K562 (cell line): ENCODE measurements at regions not wholly inside any gene's neighbourhood (a gene's known extent, or its start where the extent isn't known, plus 50 kb on each side); places are given as distances from the start of the nearest gene placed in this dataset.

Source experiments
- ATAC-seq: fragments of 200-7000 bp; cut with Tn5 transposase; 3 replicates; pipeline ENCODE4 v1.9.1; 2020; ENCODE audit warnings: moderate library complexity
- BruUV-seq: library from RNA; stranded (reverse); fragments of 400-500 nt; replicated peaks from 2 replicates; lab custom pipeline; 2021; lab: Mats Ljungman, UMichigan
- CTCF ChIA-PET: fragments of 300-600 bp; formaldehyde crosslinking; extraction: SDS; loops from one replicate; lab custom pipeline; 2021; ENCODE audit warnings: low intra/inter-chr PET ratio; lab: Yijun Ruan, JAX
- POLR2A ChIA-PET: fragments of 300-600, 350-650 bp; sonication (Branson Sonifier 250); formaldehyde crosslinking; extraction: SDS; loops from one replicate; lab custom pipeline; 2021; ENCODE audit warnings: antibody characterized with exemption, inconsistent platforms; lab: Yijun Ruan, JAX
- DNase-seq, 4 experiments: peaks; one replicate each; pipeline versions ENCODE4 v3.0.0 to v3.0.0-alpha.2; 2011 to 2018; ENCODE audit warnings: low spot score in 3 of 4, mixed read lengths in 3 of 4; ENCODE audit errors: extremely low read depth in 1 of 4
- FAIRE-seq: peaks from 2 replicates; lab custom pipeline; 2011; peaks lifted over from hg19 to GRCh38; lab: Jason Lieb, UNC
- H2AFZ ChIP-seq: 2 replicates; pipeline ENCODE4 v1.6.0; 2011; ENCODE audit warnings: low read depth, low read length, control low read depth, inconsistent platforms
- H3K27ac ChIP-seq: fragments of 200-600 bp; 3 replicates; pipeline ENCODE4 v1.8.0; 2011; ENCODE audit warnings: low read depth, mild to moderate bottlenecking, control low read depth, inconsistent platforms, low read length, moderate library complexity, mixed read lengths; ENCODE audit errors: extremely low read depth
- H3K27me3 ChIP-seq, 2 experiments: fragments of 300-600 bp in 1 of 2; 2 replicates in 1 of 2; 3 replicates in 1 of 2; pipeline versions ENCODE4 v1.6.0 to v1.8.0; 2011; ENCODE audit warnings: inconsistent platforms in 2 of 2, low read length in 2 of 2, mild to moderate bottlenecking in 1 of 2, mixed read lengths in 1 of 2, moderate library complexity in 1 of 2; ENCODE audit not compliant: control insufficient read depth in 2 of 2, insufficient read depth in 2 of 2
- H3K36me3 ChIP-seq: fragments of 300-600 bp; 3 replicates; pipeline ENCODE4 v1.8.0; 2011; ENCODE audit warnings: mild to moderate bottlenecking, low read length, inconsistent platforms; ENCODE audit not compliant: control insufficient read depth, insufficient read depth
- H3K4me1 ChIP-seq, 2 experiments: fragments of 200-600 bp in 1 of 2; replicated peaks in 1 of 2; 2 replicates in 1 of 2; 3 replicates in 1 of 2; pipeline versions ENCODE4 v1.5.1 to v1.8.0; 2011; ENCODE audit warnings: inconsistent platforms in 2 of 2, low read length in 2 of 2, mild to moderate bottlenecking in 1 of 2, mixed read lengths in 1 of 2, moderate library complexity in 1 of 2; ENCODE audit not compliant: control insufficient read depth in 2 of 2, insufficient read depth in 2 of 2
- H3K4me2 ChIP-seq: 2 replicates; pipeline ENCODE4 v1.6.1; 2011; ENCODE audit warnings: low read length, control low read depth, inconsistent platforms, mixed read lengths; ENCODE audit not compliant: insufficient read depth
- H3K4me3 ChIP-seq: fragments of 200-600 bp; sonication (generic), shearing (Covaris generic); 2 replicates; pipeline ENCODE4 v1.5.1; 2016; ENCODE audit warnings: control low read depth, inconsistent platforms
- H3K79me2 ChIP-seq: fragments of 200-600 bp; 3 replicates; pipeline ENCODE4 v1.8.0; 2011; ENCODE audit warnings: low read length, inconsistent platforms; ENCODE audit not compliant: control insufficient read depth, insufficient read depth
- H3K9ac ChIP-seq, 2 experiments: 2 replicates each; pipeline versions ENCODE4 v1.6.0 to v1.6.1; 2011; ENCODE audit warnings: low read depth in 2 of 2, low read length in 2 of 2, control low read depth in 1 of 2, inconsistent platforms in 1 of 2, mild to moderate bottlenecking in 1 of 2, mixed read lengths in 1 of 2; ENCODE audit not compliant: insufficient read depth in 1 of 2
- H3K9me1 ChIP-seq: one replicate; pipeline ENCODE4 v1.6.0; 2011; ENCODE audit warnings: inconsistent platforms, mild to moderate bottlenecking, low read length, moderate library complexity; ENCODE audit not compliant: control insufficient read depth, insufficient read depth
- H3K9me3 ChIP-seq: replicated peaks from 2 replicates; pipeline ENCODE4 v1.5.1; 2011; ENCODE audit warnings: low read depth, low read length, inconsistent platforms; ENCODE audit not compliant: control insufficient read depth, insufficient read depth
- H4K20me1 ChIP-seq: replicated peaks from 2 replicates; pipeline ENCODE4 v1.6.1; 2011; ENCODE audit warnings: low read length, inconsistent platforms, mixed read lengths; ENCODE audit not compliant: control insufficient read depth, insufficient read depth
- CBX2 ChIP-seq: fragments of 200-600 bp; sonication (generic); IDR thresholded peaks from one replicate; pipeline ENCODE4 v1.6.1; 2012; ENCODE audit warnings: mild to moderate bottlenecking, low read length, inconsistent platforms; ENCODE audit not compliant: insufficient read depth, poor library complexity, severe bottlenecking
- ERF ChIP-seq: fragments of 450-650 bp; formaldehyde crosslinking; IDR thresholded peaks from 2 replicates; pipeline ENCODE4 v1.4.0; 2020; ENCODE audit warnings: mild to moderate bottlenecking, mixed read lengths
- HEY1 ChIP-seq: fragments of 250-450 bp; sonication (Bioruptor Pico); IDR thresholded peaks from 2 replicates; pipeline ENCODE4 v1.5.0; 2020; ENCODE audit warnings: mild to moderate bottlenecking, moderate library complexity, borderline replicate concordance
- KLF6 ChIP-seq: fragments of 250-450 bp; sonication (Bioruptor Pico); IDR thresholded peaks from 2 replicates; pipeline ENCODE4 v1.4.0; 2020; ENCODE audit warnings: mild to moderate bottlenecking, moderate library complexity, borderline replicate concordance
- NRF1 ChIP-seq, 2 experiments: fragments of 450-650 bp; IDR thresholded peaks in 1 of 2; conservative IDR thresholded peaks in 1 of 2; 2 replicates each; pipeline ENCODE4 v1.6.1; 2014; ENCODE audit warnings: mild to moderate bottlenecking in 2 of 2
- RBM22 ChIP-seq: fragments of 200-400 bp; formaldehyde crosslinking; IDR thresholded peaks from 2 replicates; pipeline ENCODE4 v1.6.1; 2018; ENCODE audit warnings: low read length, low read depth; ENCODE audit not compliant: poor library complexity, severe bottlenecking
- ZNF644 ChIP-seq: fragments of 200-800 bp; sonication (Bioruptor generic); IDR thresholded peaks from 2 replicates; pipeline ENCODE4 v1.6.1; 2016; ENCODE audit warnings: low read depth, missing genetic modification characterization, missing compliant biosample characterization
- WGBS: fragments of 100-300 bp; shearing (Covaris generic); methylation state at CpG from one replicate; pipeline ENCODE4 v1.1.6; 2016; ENCODE audit warnings: low coverage, mixed read lengths; ENCODE audit not compliant: insufficient coverage; ENCODE audit errors: missing lambda C conversion rate; 5-methylcytosine and 5-hydroxymethylcytosine counted together
- in situ Hi-C: fragments of 300-500 bp; cut with MboI; formaldehyde crosslinking; loops from 4 replicates; pipeline ENCODE4 v1.15.0; 2018; ENCODE audit warnings: inconsistent platforms, mixed read lengths
- intact Hi-C: fragments of 100-400 bp; cut with micrococcal nuclease; formaldehyde crosslinking; loops from 2 replicates; pipeline ENCODE4 v1.14.2; 2022
- TF ChIP-seq, protein P1 (sequence below): fragments of 450-650 bp; IDR thresholded peaks from 2 replicates; pipeline ENCODE4 v1.6.1; 2018; ENCODE audit not compliant: partially characterized antibody
- TF ChIP-seq, protein P2 (sequence below): fragments of 450-650 bp; IDR thresholded peaks from 2 replicates; pipeline ENCODE4 v1.6.1; 2017; ENCODE audit warnings: antibody characterized with exemption
- TF ChIP-seq, protein P3 (sequence below): fragments of 450-650 bp; formaldehyde crosslinking; IDR thresholded peaks from 2 replicates; pipeline ENCODE4 v1.4.0; 2022; ENCODE audit warnings: missing genetic modification characterization
- TF ChIP-seq, protein P4 (sequence below): sonication (generic); formaldehyde crosslinking; IDR thresholded peaks from 2 replicates; pipeline ENCODE4 v1.5.0; 2020; ENCODE audit warnings: missing genetic modification reagents
- TF ChIP-seq, protein P5 (sequence below): sonication (generic); formaldehyde crosslinking; IDR thresholded peaks from 2 replicates; pipeline ENCODE4 v1.8.1; 2023; ENCODE audit warnings: mild to moderate bottlenecking, missing genetic modification reagents

DNA sequence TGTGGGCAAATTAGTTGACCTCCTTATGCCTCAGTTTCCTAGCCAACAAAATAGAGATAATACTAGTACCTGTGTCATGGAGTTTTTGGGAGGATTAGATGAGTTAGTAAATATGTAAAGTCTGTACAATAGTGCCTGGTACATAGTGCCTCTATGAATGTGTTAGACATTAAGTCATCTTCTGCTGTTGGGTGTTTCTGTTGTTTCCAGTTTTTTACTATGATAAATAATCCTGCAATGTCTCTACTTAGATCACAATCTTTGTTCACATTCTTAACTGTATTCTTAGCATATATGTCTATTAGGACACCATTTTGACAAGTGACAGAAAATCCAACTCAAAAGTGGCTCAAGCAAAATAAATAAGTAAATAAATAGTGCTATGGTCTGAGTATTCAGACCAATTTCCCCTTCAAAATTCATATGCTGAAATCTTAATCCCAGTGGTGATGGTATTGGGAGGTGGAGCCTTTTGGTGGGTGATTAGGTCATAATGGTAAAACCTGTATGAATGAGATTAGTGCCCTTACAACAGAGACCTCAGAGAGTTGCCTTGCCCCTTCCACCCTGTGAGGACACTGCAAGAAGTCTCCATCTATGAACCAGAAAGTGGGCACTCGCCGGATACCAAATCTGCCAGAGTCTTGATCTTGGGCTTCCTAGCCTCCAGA, 84.3 kb downstream of the DIRAS3 start:
- in situ Hi-C loops: no loop called here
- BruUV-seq: no TSS peak
- 43% methylated on average over 2 of the region's 2 CpGs for WGBS
- FAIRE-seq (no peak), ATAC-seq (no peak), DNase-seq (no peak)
- Histone ChIP-seq H3K4me2 (no peak overlapping the region), H3K4me3 (no peak overlapping the region), H3K27me3 (no peaks in the 10 kb centered on the region; a peak in 1 of 5 replicates), H3K36me3 (no peaks in the 10 kb centered on the region), H3K4me1 (0 out of 5 replicates have a peak, but pooled peaks cover 0 to 4% of the 10 kb centered on the region in 2 experiments), H3K79me2 (no peaks in the 10 kb centered on the region), H3K9me1 (no peaks in the 10 kb centered on the region), H3K9me3 (peaks cover 4% of the 10 kb centered on the region; the same call in 1 of the 2 replicates), H3K27ac (no peak overlapping the region), H3K9ac (no peak overlapping the region), H4K20me1 (no peaks in the 10 kb centered on the region), H2AFZ (no peak overlapping the region)
- intact Hi-C loops: no loop called here
- CTCF ChIA-PET: no interaction called here
- POLR2A ChIA-PET: no interaction called here
- TF ChIP-seq NRF1 (conservative IDR thresholded peaks at IDR 0.05 in 1 of 2, IDR thresholded peaks at IDR 0.05 in 1 of 2): no peak
- TF ChIP-seq, protein P1, sequence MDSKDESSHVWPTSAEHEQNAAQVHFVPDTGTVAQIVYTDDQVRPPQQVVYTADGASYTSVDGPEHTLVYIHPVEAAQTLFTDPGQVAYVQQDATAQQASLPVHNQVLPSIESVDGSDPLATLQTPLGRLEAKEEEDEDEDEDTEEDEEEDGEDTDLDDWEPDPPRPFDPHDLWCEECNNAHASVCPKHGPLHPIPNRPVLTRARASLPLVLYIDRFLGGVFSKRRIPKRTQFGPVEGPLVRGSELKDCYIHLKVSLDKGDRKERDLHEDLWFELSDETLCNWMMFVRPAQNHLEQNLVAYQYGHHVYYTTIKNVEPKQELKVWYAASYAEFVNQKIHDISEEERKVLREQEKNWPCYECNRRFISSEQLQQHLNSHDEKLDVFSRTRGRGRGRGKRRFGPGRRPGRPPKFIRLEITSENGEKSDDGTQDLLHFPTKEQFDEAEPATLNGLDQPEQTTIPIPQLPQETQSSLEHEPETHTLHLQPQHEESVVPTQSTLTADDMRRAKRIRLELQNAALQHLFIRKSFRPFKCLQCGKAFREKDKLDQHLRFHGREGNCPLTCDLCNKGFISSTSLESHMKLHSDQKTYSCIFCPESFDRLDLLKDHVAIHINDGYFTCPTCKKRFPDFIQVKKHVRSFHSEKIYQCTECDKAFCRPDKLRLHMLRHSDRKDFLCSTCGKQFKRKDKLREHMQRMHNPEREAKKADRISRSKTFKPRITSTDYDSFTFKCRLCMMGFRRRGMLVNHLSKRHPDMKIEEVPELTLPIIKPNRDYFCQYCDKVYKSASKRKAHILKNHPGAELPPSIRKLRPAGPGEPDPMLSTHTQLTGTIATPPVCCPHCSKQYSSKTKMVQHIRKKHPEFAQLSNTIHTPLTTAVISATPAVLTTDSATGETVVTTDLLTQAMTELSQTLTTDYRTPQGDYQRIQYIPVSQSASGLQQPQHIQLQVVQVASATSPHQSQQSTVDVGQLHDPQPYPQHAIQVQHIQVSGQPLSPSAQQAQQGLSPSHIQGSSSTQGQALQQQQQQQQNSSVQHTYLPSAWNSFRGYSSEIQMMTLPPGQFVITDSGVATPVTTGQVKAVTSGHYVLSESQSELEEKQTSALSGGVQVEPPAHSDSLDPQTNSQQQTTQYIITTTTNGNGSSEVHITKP: no peak
- TF ChIP-seq, protein P2, sequence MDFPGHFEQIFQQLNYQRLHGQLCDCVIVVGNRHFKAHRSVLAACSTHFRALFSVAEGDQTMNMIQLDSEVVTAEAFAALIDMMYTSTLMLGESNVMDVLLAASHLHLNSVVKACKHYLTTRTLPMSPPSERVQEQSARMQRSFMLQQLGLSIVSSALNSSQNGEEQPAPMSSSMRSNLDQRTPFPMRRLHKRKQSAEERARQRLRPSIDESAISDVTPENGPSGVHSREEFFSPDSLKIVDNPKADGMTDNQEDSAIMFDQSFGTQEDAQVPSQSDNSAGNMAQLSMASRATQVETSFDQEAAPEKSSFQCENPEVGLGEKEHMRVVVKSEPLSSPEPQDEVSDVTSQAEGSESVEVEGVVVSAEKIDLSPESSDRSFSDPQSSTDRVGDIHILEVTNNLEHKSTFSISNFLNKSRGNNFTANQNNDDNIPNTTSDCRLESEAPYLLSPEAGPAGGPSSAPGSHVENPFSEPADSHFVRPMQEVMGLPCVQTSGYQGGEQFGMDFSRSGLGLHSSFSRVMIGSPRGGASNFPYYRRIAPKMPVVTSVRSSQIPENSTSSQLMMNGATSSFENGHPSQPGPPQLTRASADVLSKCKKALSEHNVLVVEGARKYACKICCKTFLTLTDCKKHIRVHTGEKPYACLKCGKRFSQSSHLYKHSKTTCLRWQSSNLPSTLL: no peak
- no peak for TF ChIP-seq ZNF644 (tag)
- TF ChIP-seq, protein P3, sequence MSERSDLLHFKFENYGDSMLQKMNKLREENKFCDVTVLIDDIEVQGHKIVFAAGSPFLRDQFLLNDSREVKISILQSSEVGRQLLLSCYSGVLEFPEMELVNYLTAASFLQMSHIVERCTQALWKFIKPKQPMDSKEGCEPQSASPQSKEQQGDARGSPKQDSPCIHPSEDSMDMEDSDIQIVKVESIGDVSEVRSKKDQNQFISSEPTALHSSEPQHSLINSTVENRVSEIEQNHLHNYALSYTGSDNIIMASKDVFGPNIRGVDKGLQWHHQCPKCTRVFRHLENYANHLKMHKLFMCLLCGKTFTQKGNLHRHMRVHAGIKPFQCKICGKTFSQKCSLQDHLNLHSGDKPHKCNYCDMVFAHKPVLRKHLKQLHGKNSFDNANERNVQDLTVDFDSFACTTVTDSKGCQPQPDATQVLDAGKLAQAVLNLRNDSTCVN: no peak
- no peak for TF ChIP-seq CBX2
- TF ChIP-seq, protein P4, sequence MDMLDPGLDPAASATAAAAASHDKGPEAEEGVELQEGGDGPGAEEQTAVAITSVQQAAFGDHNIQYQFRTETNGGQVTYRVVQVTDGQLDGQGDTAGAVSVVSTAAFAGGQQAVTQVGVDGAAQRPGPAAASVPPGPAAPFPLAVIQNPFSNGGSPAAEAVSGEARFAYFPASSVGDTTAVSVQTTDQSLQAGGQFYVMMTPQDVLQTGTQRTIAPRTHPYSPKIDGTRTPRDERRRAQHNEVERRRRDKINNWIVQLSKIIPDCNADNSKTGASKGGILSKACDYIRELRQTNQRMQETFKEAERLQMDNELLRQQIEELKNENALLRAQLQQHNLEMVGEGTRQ (CRISPR knock-in tag): no peak
- TF ChIP-seq KLF6: no peak
- TF ChIP-seq, protein P5, sequence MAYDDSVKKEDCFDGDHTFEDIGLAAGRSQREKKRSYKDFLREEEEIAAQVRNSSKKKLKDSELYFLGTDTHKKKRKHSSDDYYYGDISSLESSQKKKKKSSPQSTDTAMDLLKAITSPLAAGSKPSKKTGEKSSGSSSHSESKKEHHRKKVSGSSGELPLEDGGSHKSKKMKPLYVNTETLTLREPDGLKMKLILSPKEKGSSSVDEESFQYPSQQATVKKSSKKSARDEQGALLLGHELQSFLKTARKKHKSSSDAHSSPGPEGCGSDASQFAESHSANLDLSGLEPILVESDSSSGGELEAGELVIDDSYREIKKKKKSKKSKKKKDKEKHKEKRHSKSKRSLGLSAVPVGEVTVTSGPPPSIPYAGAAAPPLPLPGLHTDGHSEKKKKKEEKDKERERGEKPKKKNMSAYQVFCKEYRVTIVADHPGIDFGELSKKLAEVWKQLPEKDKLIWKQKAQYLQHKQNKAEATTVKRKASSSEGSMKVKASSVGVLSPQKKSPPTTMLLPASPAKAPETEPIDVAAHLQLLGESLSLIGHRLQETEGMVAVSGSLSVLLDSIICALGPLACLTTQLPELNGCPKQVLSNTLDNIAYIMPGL: no peak
- TF ChIP-seq ERF: no peak
- TF ChIP-seq RBM22: no peak
- TF ChIP-seq HEY1 (CRISPR knock-in tag): no peak
